NCI-H146 (cell line): ENCODE measurements at regions not wholly inside any gene's neighbourhood (a gene's known extent, or its start where the extent isn't known, plus 50 kb on each side); places are given as distances from the start of the nearest gene placed in this dataset.
A peak's percentile ranks its signal among the peaks of the same experiment; 100 is the strongest.

Experiments
- DNase-seq: peaks from one replicate; lab custom pipeline; 2025; lab: John Stamatoyannopoulos, UW

DNA sequence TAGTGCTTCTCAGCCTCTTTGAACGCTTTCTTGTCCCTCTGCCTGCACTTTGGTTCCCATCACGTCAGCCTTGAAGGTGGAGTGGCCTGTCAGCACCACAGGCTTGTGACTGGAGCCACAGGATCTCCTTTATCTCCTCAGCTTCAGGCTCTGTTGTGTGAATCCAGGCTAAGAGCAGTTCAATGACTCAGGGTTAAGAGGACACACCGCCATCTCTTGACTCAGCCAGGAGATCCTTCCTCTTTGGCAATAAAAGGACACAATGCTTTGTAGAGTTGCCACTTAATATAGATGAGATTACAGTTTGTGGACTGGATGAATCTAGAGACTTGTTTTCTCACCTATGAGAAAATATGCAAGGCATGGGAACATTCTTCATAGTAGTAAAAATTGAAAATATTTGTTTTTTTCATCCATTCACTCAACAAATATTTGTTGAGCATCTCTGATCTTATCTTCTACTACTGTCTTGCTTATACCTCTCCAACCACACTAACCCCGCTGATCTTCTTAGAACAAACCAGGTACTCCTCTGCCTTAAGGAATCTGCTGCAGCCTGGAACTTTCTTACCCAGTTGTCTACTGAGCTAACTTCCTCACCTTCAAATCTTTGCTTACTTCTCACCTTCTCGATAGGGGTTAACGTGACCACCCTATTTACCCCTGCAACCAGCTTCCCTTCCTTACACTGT is 62.3 kb downstream of the UCHL1 start:
- no peak for DNase-seq

DNA sequence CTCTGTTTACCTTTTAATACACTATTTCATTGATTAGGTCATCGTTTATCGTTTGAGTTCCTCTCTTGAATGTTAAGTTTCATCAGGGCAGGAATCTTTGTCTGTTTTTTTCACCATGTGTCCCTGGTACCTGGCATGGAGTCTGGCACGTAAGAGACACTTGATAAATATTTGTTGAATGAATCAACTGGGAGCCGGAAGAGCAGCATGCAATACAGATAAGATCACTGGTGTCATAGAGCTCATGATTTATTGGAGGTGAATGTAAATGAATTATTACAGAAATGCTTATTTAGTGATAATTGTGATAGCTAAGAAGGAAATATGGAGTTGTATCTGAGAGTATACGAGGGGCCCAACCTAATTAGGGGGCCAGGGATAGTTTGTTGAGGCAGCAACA is 62.8 kb downstream of the UCHL1 start:
- no peak for DNase-seq

DNA sequence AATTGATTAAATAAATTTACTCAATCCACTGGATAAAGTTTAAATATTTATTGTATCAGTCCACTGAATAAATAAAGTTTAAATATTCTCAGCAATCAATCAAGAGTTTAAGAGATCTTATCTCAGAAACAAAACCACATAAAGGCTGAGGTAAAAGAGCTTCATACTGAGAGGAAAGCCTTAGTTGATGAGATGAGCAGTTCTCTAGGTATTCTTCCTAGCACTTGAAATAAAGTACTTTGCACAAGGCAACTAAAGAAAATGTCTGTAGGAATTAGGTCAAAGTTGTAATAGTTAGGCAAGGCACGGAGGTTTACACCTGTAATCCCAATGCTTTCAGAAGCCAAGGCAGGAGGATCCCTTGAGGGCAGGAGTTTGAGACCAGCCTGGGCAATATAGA is 63.5 kb downstream of the UCHL1 start:
- DNase-seq = no peak

DNA sequence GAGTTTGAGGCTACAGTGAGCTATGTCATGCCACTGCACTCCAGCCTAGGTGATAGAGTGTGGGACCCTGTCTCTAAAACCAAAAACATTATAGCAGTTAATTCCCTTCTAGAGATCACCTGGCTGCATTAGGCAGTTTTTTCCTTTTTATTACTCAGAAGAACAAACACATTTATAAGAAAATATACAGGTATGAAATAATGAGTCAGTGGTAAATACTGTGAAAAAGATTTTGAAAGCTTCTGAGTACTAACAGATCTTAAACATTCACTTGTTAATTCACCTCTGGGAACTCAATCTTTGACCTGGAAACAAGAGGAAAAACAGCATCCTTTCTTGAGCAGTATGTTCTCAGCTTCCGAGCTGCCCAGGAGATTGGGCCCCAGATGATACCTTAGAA is 64.1 kb downstream of the UCHL1 start:
- no peak for DNase-seq

DNA sequence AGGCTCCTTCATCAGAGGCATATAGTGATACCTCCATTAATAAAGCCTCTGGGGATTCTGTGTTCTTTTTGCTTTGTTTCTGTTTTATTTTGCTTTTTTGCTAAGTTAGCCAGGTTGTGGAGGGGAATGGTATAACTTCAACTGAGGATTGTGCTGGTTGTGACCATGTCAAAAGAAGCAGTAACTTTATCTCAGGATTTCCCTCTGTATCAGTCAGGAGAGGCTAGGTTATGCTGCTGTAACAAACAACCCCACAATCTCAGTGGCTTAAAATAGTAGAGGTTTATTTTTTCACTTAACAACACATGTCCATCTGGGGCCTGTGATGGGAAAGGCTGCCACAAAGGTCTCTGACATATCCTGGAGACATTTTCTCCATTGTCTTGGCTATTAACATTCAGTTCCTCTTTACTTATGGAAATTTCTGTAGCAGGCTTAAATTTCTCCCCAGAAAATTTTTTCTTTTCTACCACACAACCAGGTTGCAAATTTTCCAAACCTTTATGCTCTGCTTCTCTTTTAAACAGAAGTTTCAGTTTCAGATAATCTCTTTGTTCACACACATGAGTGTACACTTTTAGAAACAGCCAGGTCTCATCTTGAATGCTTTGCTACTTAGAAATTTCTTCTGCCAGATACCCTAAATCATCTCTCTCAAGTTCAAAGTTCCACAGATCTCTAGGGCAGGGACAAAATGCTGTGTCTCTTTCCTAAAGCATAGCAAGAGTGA is 64.7 kb downstream of the UCHL1 start:
- no peak for DNase-seq

DNA sequence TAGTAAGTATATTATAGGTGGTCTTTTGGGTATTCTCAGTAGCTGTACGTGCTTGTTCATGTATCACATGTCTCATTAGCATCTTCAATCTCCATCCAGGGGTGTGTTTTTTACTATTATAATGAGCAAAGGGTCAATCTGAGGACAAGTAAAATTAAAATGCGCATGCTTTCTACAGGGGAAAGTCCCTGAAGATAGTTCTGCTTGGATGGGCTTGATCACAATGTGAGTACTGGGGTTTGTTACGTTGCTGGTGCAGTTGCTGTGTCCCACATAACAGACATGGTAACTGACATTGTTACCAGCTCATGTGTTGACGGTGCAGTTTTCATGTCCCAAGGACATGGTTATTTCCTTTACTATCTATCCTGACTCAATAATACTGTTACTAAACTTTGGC is 65.9 kb downstream of the UCHL1 start:
- DNase-seq = no peak

DNA sequence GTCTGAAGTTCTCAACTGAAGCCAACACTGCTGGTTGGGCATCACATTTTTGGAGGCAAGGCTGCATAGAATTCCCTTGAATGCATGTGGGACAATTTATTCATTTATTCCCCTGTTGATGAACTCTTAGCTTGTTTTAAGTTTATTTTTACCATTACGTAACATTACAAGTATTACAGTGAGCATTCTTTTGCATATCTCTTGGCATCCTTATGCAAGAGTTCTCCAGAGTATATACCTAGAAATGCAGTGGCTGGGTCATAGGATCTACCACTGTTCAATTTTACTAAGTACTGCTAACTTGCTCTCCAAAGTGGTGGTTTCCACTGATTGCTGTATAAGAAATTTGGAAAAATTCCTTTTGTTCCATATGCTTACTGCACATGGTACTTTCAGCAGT is 66.5 kb downstream of the UCHL1 start:
- no peak for DNase-seq

DNA sequence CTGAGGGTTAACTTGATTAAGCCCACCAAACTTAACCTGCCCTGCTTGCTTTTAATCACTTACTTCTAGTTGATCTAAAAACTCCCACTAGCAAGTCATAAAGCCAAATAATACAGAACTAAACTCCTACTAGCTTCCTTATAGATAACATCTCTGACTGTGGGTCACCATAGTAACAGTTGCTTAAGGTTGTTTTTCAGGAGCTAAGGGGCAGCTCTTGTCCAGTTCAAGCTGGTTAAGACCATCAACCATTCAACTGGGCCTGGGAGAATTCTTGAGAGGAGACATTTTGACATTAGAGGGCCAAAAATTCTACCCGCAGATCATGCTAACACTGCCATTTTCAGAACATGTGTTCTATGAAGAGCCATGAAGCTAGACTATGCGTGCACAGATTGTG is 67.0 kb downstream of the UCHL1 start:
- no peak for DNase-seq

DNA sequence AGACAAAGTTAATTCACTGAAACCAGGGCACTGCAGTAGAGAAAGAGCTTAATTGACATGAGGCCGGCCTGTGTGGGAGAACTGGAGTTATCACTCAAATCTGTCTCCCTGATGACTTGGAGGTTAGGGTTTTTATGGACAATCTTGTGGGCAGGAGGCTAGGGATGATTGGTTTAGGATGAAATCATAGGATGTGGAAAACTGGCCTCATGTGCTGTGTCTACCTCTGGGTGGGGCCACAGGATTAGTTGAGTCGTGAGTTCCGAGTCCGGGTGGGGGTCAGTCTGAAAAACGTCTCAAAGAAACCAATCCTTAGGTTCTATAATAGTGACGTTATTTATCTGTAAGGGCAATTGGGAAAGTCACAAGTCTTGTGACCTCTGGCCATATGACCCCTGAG is 68.1 kb downstream of the UCHL1 start:
- no peak for DNase-seq

DNA sequence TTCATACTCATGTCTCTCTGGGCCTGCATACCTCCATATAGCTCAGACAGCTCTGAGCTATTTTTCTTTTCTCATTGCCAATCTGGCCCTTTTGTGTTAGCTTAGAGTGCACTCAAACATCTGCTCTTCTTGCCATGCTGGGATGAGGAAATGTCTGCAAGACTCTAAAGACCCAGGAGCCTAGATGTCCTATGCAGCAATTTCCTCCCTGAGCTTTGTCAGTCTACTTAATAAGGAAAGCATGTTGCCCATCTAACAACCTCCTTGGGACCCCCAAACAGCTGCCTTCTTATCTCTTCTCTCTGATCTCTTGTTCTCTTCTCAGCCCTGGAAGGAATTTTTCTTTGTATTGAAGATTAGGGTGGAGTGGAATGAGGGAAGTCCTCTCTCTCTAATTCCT is 69.2 kb downstream of the UCHL1 start:
- no peak for DNase-seq

DNA sequence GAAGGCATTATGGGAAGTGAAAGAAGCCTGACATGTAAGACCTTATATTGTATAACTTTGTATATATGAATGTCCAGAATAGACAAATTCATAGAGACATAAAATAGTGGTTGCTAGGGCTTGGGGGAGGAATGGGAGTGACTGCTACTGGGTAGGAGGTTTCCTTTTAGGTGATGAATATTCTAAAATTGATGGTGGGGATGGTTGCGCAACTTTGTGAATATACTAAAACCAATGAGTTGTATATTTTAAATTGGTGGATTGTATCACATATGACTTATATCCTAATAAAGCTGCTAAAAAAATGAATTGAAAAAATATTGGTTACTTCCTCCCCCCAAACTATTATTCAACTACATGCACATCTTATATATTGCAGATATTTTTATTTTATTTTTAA is 70.0 kb downstream of the UCHL1 start:
- no peak for DNase-seq

DNA sequence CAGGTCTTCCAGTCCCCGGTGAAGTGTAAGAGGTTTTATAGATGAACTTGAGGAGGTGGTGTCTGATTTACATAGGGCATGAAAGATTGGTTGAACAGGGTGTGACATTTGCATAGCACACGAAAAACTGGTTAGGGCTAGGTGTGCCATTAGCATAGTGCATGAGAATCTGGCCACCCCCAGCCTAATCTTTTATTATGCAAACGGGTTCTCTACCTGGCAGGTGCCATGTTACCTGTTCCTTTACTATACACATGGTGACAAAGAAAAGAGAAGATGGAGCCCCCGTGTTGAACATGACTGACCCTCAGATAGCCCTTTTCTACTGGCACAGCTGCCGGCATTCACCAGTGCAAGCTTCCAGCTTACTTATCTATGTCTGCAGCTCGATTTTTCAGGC is 71.0 kb downstream of the UCHL1 start:
- no peak for DNase-seq

DNA sequence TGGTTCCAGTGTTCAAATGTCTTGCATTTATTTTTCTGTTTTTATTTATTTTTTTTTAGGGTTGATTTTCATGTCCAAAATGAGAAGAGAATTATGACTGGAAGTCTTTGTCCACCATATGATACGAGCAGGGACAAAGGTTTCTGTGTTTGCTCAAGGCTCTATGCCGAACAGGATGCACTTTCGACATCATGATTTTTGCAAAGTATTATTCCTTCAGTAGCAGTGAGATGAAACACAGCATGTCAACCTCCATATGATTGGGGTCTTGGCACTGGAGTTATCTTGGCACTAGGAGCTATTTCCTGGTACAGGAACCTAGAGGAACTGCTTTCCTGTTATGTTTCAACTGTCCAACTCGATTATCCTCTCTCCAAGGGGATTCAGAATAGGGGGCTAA is 72.6 kb downstream of the UCHL1 start:
- no peak for DNase-seq

DNA sequence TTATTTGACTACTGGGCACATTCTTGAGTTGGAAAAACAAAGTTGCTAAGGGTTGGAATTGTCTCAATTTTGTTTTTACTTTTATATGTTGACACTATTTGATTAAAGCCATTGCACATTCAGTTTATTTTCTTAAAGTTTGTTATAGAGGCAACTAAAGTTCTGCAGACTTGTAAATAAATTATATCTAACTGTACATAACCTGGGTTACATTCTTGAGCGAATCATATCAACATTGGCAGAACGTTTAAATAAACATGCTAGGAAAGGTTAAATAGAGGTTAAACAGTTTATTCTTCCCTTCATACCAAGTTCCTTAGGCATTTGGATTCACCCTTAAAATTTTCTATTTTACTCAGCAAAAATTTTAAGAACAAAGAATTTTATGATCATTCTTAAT is 74.5 kb downstream of the UCHL1 start:
- no peak for DNase-seq

DNA sequence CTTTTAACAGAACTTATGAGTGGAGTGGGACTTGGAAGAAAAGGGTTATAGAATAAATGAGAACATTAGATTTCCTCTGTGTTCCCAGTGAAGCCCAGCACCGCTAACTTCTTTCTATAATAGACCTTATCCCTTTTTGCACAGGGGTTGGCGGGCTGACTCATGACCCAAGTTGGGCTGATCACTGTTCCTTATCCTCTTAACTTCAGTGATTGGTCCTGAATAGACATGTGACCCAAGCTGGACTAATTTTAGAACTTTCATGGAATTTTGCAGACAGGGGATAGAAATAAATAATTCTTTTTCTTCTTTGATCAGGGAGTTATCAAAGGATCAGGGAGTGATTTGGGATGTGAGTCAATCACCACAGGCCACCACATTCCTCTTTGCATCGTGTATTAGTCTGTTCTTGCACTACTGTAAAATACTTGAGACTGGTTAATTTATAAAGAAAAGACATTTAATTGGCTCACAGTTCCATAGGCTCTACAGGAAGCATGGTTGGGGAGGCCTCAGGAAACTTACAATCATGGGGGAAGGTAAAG is 75.9 kb downstream of the UCHL1 start:
- no peak for DNase-seq

DNA sequence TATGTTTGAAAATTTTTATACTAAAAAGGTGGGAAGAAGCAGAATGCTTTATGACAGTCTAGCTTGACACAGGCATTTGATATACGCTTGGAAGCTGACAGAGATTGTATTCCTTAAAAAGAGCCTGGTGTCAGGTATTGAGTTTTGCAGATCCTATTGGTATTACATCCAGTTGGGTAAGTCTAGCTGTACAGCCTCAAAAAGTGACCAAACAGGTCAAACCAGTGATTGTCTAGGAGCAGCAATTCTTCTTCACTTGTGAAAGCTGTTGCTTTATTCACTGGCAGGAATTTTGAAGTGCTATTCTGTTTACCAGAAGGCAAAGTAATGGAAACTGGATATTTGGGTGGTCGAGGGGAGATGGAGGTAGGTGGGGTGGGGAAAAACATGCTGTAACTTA is 77.5 kb downstream of the UCHL1 start:
- no peak for DNase-seq

DNA sequence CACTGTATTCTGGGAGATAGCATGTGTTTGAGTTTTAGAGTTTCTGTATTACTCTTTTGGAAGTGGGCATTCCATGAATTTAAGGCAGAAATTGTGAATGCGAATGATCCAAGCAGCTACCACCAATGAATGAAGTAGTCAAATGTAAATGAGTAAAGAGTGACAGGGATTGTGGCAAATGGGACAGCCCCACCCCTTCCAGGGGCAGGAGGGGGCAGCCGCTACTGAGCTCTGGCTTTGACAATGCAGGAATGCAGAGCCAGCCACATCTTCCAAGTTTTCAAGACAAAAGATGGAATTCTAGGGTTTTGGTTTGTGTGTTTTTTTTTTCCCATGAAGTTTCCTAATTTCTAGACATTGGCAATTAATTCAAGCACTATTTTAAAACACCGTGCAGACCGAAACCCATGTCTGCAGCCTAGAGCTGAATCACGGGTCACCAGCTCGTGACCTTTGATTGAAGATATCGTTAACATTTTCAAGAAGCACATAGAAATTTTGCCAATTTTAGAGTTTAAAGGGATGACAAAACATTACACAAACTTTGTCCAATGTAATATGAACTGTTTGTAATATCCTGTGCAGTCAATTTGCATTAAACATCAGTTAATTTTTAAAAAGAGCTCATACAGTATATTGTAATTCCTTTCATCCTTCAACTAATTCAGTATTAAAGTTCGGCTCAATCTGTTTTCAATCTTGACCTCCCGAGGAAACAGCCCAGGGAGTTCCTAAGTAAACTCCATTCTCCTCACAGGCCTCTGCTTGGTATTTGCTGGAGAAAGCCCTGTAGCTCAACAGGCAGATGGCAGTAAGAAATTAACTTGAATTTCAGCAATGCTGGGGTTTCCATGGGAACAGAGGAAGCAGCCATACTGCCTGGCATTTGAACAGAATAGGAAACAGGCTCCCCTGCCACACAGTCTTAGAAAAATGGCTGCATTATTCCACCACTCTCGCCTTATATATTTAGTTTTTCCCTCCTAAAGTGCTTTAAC is 83.4 kb downstream of the UCHL1 start:
- DNase-seq = peak; percentile 7

DNA sequence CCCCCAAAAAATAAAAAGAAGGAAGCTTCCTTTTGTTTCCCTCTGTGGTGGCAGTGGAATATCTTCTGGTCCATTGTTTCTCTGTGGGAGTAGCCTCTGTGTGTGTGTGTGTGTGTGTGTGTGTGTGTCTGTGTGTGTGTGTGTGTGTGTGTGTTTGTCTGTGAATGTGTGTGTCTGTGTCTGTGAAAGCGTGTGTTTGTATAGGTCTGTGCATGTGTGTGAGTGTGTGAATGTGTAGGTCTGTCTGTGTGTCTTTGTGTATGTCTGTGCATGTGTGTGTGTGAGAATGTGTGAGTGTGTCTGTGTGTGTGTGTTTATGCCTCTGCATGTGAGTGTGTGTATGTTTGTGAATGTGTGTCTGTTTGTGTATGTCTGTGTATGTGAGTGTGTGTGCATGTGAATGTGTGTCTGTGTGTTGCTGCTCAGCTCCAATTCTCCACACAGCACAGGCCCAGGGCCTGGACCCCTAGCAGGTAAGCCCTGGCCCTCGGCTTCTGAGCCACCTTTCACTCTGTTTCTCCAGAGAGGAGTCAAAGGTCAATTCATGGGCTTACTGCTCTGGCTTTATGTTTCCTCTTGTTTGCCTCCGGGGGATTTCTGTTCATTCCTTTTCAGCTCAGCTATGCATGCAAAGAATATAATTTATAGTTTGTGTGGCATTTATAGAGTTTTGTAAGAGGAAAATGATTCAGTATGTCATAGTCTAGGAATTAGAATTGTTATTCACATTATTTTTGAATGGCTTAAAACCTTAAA is 89.8 kb downstream of the UCHL1 start:
- no peak for DNase-seq

DNA sequence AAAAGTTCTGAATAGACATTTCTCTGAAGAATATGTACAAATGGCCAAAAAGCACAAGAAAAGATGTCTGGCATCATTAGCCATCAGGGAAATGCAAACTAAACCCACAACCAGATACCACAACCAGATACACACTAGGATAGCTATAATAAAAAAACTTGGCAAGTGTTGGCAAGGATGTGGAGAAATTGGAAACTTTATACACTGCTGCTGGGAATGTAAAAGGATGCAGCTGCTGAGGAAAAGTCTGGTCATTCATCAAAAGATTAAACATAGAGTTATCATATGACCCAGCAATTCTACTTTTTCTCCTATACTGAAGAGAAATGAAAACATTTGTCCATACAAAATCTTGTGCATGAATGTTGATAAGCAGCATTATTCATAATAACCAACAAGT is 92.3 kb downstream of the UCHL1 start:
- DNase-seq = no peak

DNA sequence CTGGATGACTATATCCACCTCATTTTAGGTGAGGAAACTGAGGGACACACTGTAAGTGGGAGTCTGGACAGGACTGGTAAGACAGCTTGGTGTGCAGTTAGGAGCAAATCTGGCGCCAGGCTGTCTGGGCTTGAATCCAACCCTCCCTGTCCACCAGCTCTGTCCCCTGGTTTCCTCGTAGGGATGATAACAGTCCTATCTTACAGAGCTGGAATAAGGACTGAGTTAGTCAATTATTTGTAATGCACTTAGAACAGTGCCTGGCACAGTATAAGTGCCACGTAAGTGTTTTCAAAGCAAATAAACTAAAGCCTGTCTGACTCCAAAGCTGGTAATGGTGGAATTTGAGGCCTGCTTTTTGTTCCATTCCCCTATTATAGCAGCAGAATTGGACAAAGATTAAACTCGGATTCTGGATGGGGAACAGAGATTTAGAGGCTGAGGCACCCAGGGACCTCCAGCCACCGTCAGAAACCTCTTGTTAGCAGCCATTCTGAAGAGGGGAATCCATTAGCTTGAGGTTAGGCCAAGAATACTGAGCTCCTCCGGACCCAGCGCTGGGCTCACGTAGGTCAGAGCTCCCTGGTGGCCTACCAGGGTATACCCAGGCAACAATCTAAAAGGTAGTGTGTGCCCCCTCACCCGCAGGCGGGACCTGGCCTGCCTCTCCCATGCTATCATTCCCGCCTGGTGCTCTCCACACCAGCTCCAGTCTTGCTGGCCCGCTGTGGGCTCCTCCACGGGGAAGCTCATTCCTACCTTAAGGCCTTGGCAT is 102.1 kb downstream of the UCHL1 start:
- DNase-seq = no peak

DNA sequence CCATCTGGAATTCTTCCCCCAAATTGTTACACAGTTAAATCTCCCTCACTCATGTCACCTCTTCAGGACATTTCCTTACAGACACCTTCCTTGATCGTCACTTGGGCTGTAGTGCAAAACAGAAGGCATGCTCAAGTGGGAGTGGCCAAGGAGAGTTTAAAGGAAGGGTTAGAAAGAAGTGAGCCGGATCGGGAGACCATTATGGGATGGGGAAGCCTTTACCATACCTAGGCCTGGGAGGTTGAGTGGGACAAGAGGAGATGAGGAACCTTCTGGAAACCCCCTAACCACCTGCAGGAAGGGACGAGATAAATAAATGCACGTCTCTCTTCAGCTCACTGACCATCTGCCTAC is 102.7 kb downstream of the UCHL1 start:
- DNase-seq = no peak
